ENCODE measurements at regions not wholly inside any gene's neighbourhood (a gene's known extent, or its start where the extent isn't known, plus 50 kb on each side); places are given as distances from the start of the nearest gene placed in this dataset.

GRCh38 chr7:3242398-3242972, 58.6 kb upstream of the SDK1 start:
- TF ChIP-seq CTCF (IDR thresholded peaks at IDR 0.05) = no peak
- TF ChIP-seq TAF1 (IDR thresholded peaks at IDR 0.05; ENCODE audit: borderline replicate concordance, low read depth, low read length) = no peak
- TF ChIP-seq PBX3 (IDR thresholded peaks at IDR 0.05) = no peak
- TF ChIP-seq RAD21 (IDR thresholded peaks at IDR 0.05; ENCODE audit: low read length) = no peak
- TF ChIP-seq EP300 (IDR thresholded peaks at IDR 0.05; ENCODE audit: borderline replicate concordance in 1 of 2, low read depth in 1 of 2, low read length in 1 of 2) = no peak
